H9 (cell line): ENCODE measurements at regions not wholly inside any gene's neighbourhood (a gene's known extent, or its start where the extent isn't known, plus 50 kb on each side); places are given as distances from the start of the nearest gene placed in this dataset.

Source experiments
- DNase-seq: peaks from one replicate; pipeline ENCODE4 v3.0.0-alpha.2; 2017
- H2AFZ ChIP-seq: one replicate; pipeline ENCODE4 v1.6.1; 2013; ENCODE audit warnings: mild to moderate bottlenecking, low read length, control low read depth, moderate library complexity
- H2AK5ac ChIP-seq: 2 replicates; pipeline ENCODE4 v1.6.1; 2013; ENCODE audit warnings: low read length, control low read depth, mixed read lengths; ENCODE audit not compliant: insufficient read length
- H2BK120ac ChIP-seq: one replicate; pipeline ENCODE4 v1.6.1; 2013; ENCODE audit warnings: low read depth, mild to moderate bottlenecking, low read length, control low read depth, inconsistent platforms; ENCODE audit not compliant: poor library complexity, severe bottlenecking
- H2BK12ac ChIP-seq: 2 replicates; pipeline ENCODE4 v1.6.1; 2013; ENCODE audit warnings: low read length, control low read depth, mixed read lengths, low read depth; ENCODE audit not compliant: insufficient read length
- H2BK15ac ChIP-seq: 2 replicates; pipeline ENCODE4 v1.6.1; 2013; ENCODE audit warnings: low read depth, low read length, control low read depth
- H2BK20ac ChIP-seq: one replicate; pipeline ENCODE4 v1.6.1; 2013; ENCODE audit warnings: low read depth, mild to moderate bottlenecking, low read length, control low read depth, inconsistent platforms; ENCODE audit not compliant: poor library complexity, severe bottlenecking
- H2BK5ac ChIP-seq: 2 replicates; pipeline ENCODE4 v1.6.1; 2013; ENCODE audit warnings: low read length, control low read depth, mixed read lengths; ENCODE audit not compliant: insufficient read length
- H3K14ac ChIP-seq: 2 replicates; pipeline ENCODE4 v1.6.1; 2013; ENCODE audit warnings: low read length, control low read depth; ENCODE audit not compliant: insufficient read depth
- H3K18ac ChIP-seq: 2 replicates; pipeline ENCODE4 v1.6.1; 2013; ENCODE audit warnings: low read depth, mild to moderate bottlenecking, mixed read lengths, low read length, control low read depth; ENCODE audit not compliant: insufficient read length
- H3K23ac ChIP-seq: 2 replicates; pipeline ENCODE4 v1.6.1; 2013; ENCODE audit warnings: low read length, control low read depth, mixed read lengths, low read depth; ENCODE audit not compliant: insufficient read length
- H3K23me2 ChIP-seq: 2 replicates; pipeline ENCODE4 v1.6.1; 2013; ENCODE audit warnings: low read depth, mild to moderate bottlenecking, mixed read lengths, low read length, control low read depth; ENCODE audit not compliant: insufficient read length, poor library complexity, severe bottlenecking
- H3K27ac ChIP-seq: 2 replicates; pipeline ENCODE4 v1.5.1; 2013; ENCODE audit warnings: low read length, control low read depth, mixed read lengths, low read depth; ENCODE audit not compliant: insufficient read length
- H3K27me3 ChIP-seq: 2 replicates; pipeline ENCODE4 v1.6.1; 2013; ENCODE audit warnings: low read length, control low read depth, inconsistent platforms; ENCODE audit not compliant: insufficient read depth
- H3K4ac ChIP-seq: 2 replicates; pipeline ENCODE4 v1.6.1; 2013; ENCODE audit warnings: low read depth, mild to moderate bottlenecking, control low read depth, inconsistent platforms, low read length, moderate library complexity
- H3K4me1 ChIP-seq: 2 replicates; pipeline ENCODE4 v1.6.1; 2013; ENCODE audit warnings: low read length, control low read depth, inconsistent platforms; ENCODE audit not compliant: insufficient read depth
- H3K4me2 ChIP-seq: 2 replicates; pipeline ENCODE4 v1.6.1; 2013; ENCODE audit warnings: low read length, control low read depth, mixed read lengths; ENCODE audit not compliant: insufficient read length, insufficient read depth
- H3K56ac ChIP-seq: 2 replicates; pipeline ENCODE4 v1.6.1; 2013; ENCODE audit warnings: low read depth, mild to moderate bottlenecking, mixed read lengths, low read length, control low read depth; ENCODE audit not compliant: insufficient read length
- H3K79me1 ChIP-seq: 2 replicates; pipeline ENCODE4 v1.6.1; 2013; ENCODE audit warnings: low read depth, mild to moderate bottlenecking, moderate library complexity, low read length, control low read depth, inconsistent platforms; ENCODE audit not compliant: insufficient read depth, poor library complexity, severe bottlenecking
- H3K79me2 ChIP-seq: 2 replicates; pipeline ENCODE4 v1.6.1; 2013; ENCODE audit warnings: low read length, control low read depth, inconsistent platforms; ENCODE audit not compliant: insufficient read depth
- H3K9ac ChIP-seq: 2 replicates; pipeline ENCODE4 v1.6.1; 2013; ENCODE audit warnings: low read length, control low read depth, mixed read lengths; ENCODE audit not compliant: insufficient read length; ENCODE audit errors: extremely low read depth
- H3K9me3 ChIP-seq: one replicate; pipeline ENCODE4 v1.6.1; 2013; ENCODE audit warnings: low read depth, low read length, inconsistent platforms; ENCODE audit not compliant: control insufficient read depth
- H3T11ph ChIP-seq: one replicate; pipeline ENCODE4 v1.6.1; 2013; ENCODE audit warnings: mild to moderate bottlenecking, low read length, control low read depth, inconsistent platforms
- H4K20me1 ChIP-seq: one replicate; pipeline ENCODE4 v1.6.1; 2013; ENCODE audit not compliant: control insufficient read depth, insufficient read length, insufficient read depth
- H4K5ac ChIP-seq: 2 replicates; pipeline ENCODE4 v1.6.1; 2013; ENCODE audit warnings: low read depth, mild to moderate bottlenecking, mixed read lengths, low read length, control low read depth; ENCODE audit not compliant: insufficient read length
- H4K8ac ChIP-seq: replicated peaks from 2 replicates; pipeline ENCODE4 v1.6.1; 2013; ENCODE audit warnings: low read length, control low read depth, mixed read lengths, low read depth; ENCODE audit not compliant: insufficient read length
- H4K91ac ChIP-seq: 2 replicates; pipeline ENCODE4 v1.6.1; 2013; ENCODE audit warnings: low read depth, mild to moderate bottlenecking, moderate library complexity, mixed read lengths, low read length, control low read depth; ENCODE audit not compliant: insufficient read length
- H3K27ac Mint-ChIP-seq, 3 experiments: 2 replicates in 2 of 3; 3 replicates in 1 of 3; pipeline ENCODE4 v1.8.0; 2020 to 2021; ENCODE audit warnings: mixed read lengths in 3 of 3, mild to moderate bottlenecking in 1 of 3, moderate library complexity in 1 of 3
- H3K27me3 Mint-ChIP-seq: 2 replicates; pipeline ENCODE4 v1.8.0; 2021; ENCODE audit warnings: low read depth, mild to moderate bottlenecking, moderate library complexity, mixed read lengths
- H3K36me3 Mint-ChIP-seq, 3 experiments: 2 replicates in 2 of 3; 3 replicates in 1 of 3; pipeline ENCODE4 v1.8.0; 2020 to 2021; ENCODE audit warnings: low read depth in 3 of 3, mixed read lengths in 3 of 3; ENCODE audit not compliant: insufficient read depth in 1 of 3
- H3K4me1 Mint-ChIP-seq, 2 experiments: 2 replicates each; pipeline ENCODE4 v1.8.0; 2020; ENCODE audit warnings: mixed read lengths in 2 of 2
- H3K4me3 Mint-ChIP-seq, 2 experiments: 2 replicates in 1 of 2; 3 replicates in 1 of 2; pipeline ENCODE4 v1.8.0; 2020 to 2021; ENCODE audit warnings: mild to moderate bottlenecking in 2 of 2, mixed read lengths in 2 of 2, moderate library complexity in 1 of 2
- H3K9me3 Mint-ChIP-seq, 2 experiments: 2 replicates in 1 of 2; 3 replicates in 1 of 2; pipeline ENCODE4 v1.8.0; 2020; ENCODE audit warnings: mild to moderate bottlenecking in 2 of 2, mixed read lengths in 2 of 2, moderate library complexity in 1 of 2
- CTCF ChIP-seq: fragments of 200-600 bp; sonication (generic); conservative IDR thresholded peaks from 3 replicates; pipeline ENCODE4 v1.8.0; 2021; ENCODE audit warnings: antibody characterized with exemption, mild to moderate bottlenecking
- WGBS: extraction: QIAGEN DNeasy Blood & Tissue Kit; methylation state at CpG from one replicate; pipeline ENCODE4 v1.1.7; 2013; ENCODE audit warnings: missing lambda C conversion rate, low lambda C conversion rate, mixed read lengths; ENCODE audit not compliant: insufficient read length; ENCODE audit errors: extremely low coverage; 5-methylcytosine and 5-hydroxymethylcytosine counted together

GRCh38 chr11:109847621-109848020 is 245.6 kb upstream of the ZC3H12C start:
- Histone ChIP-seq H4K5ac (no peak overlapping the region), H4K8ac (no peak overlapping the region), H4K20me1 (no peaks in the 10 kb centered on the region), H3K79me2 (no peaks in the 10 kb centered on the region), H3K23ac (no peak overlapping the region), H3K27me3 (no peaks in the 10 kb centered on the region), H2BK15ac (no peak overlapping the region), H3K56ac (no peak overlapping the region), H3K4me1 (no peaks in the 10 kb centered on the region), H3K9ac (no peak overlapping the region), H2AFZ (no peak overlapping the region), H2BK120ac (no peak overlapping the region), H2BK12ac (no peak overlapping the region), H3K4me2 (no peak overlapping the region), H3K9me3 (no peaks in the 10 kb centered on the region), H2BK5ac (no peak overlapping the region), H3K14ac (no peak overlapping the region), H3K27ac (no peak overlapping the region), H2BK20ac (no peak overlapping the region), H4K91ac (no peak overlapping the region), H3T11ph (no peak overlapping the region), H3K4ac (no peak overlapping the region), H3K18ac (no peak overlapping the region), H3K79me1 (no peaks in the 10 kb centered on the region), H2AK5ac (no peak overlapping the region), H3K23me2 (no peaks in the 10 kb centered on the region)
- Mint-ChIP-seq H3K27me3 (no peaks in the 10 kb centered on the region), H3K27ac (no peak overlapping the region), H3K9me3 (no peaks in the 10 kb centered on the region), H3K4me1 (no peaks in the 10 kb centered on the region), H3K4me3 (no peak overlapping the region), H3K36me3 (no peaks in the 10 kb centered on the region)
- no peak for TF ChIP-seq CTCF
- no CpG with 5 or more reads among the region's 1 CpG for whole genome bisulfite sequencing
- no peak for DNase-seq
